ENCODE measurements at regions not wholly inside any gene's neighbourhood (a gene's known extent, or its start where the extent isn't known, plus 50 kb on each side); places are given as distances from the start of the nearest gene placed in this dataset.

- Histone ChIP-seq H3K4me1 (replicated peaks in 1 of 2) (no peaks in the 10 kb centered on the region), H3K4me3 (no peak overlapping the region), H3K36me3 (replicated peaks in 1 of 2) (no peaks in the 10 kb centered on the region), H3K9me3 (replicated peaks in 1 of 3) (no peaks in the 10 kb centered on the region), H3K27me3 (no peaks in the 10 kb centered on the region), H3K27ac (no peak overlapping the region)
- TF ChIP-seq POLR2A (IDR thresholded peaks at IDR 0.05), result no peak
- TF ChIP-seq CTCF (IDR thresholded peaks at IDR 0.05), result no peak
- intact Hi-C loops (cut with DNase I), result no loop called here
- 73 to 80% (median 78%) methylated on average over 6 of the region's 6 CpGs for WGBS, 4 donors
- no peak for DNase-seq
These were observed 1066.9 kb upstream of the PCDH7 start for GRCh38 chr4:29653221-29653620.

- H3K4me3 ChIP-seq, result no peak overlapping the region
- H3K27ac ChIP-seq, result no peak overlapping the region
- H3K27me3 ChIP-seq, result no peaks in the 10 kb centered on the region
- TF ChIP-seq POLR2A (IDR thresholded peaks at IDR 0.05) (no peak), CTCF (IDR thresholded peaks at IDR 0.05) (no peak)
- intact Hi-C loops (cut with DNase I), result no loop called here
- H3K4me1 ChIP-seq (replicated peaks in 1 of 2), result no peaks in the 10 kb centered on the region
- DNase-seq, result no peak
- H3K9me3 ChIP-seq (replicated peaks in 1 of 3), result no peaks in the 10 kb centered on the region
- H3K36me3 ChIP-seq (replicated peaks in 1 of 2), result no peaks in the 10 kb centered on the region
- WGBS, 4 donors, result 40 to 64% (median 46%) methylated on average over 1 of the region's 1 CpG
These were observed 1039.5 kb upstream of the PCDH7 start for GRCh38 chr4:29680644-29681043.

- 68 to 86% (median 69%) methylated on average over 2 of the region's 2 CpGs for WGBS, 4 donors
- DNase-seq, result no peak
- H3K27ac ChIP-seq, result no peak overlapping the region
- no peaks in the 10 kb centered on the region for H3K27me3 ChIP-seq
- no peak for TF ChIP-seq POLR2A (IDR thresholded peaks at IDR 0.05)
- no peak for TF ChIP-seq CTCF (IDR thresholded peaks at IDR 0.05)
- intact Hi-C loops (cut with DNase I), result no loop called here
- peaks cover 0 to 3% (median 0%) of the 10 kb centered on the region in 3 donors for H3K9me3 ChIP-seq (replicated peaks in 1 of 3)
- no peaks in the 10 kb centered on the region for H3K4me1 ChIP-seq (replicated peaks in 1 of 2)
- no peak overlapping the region for H3K4me3 ChIP-seq
- no peaks in the 10 kb centered on the region for H3K36me3 ChIP-seq (replicated peaks in 1 of 2)
These were observed 1016.1 kb upstream of the PCDH7 start for GRCh38 chr4:29704059-29704458.

- 76 to 88% (median 79%) methylated on average over 3 of the region's 3 CpGs for WGBS, 4 donors
- Histone ChIP-seq H3K27ac (no peak overlapping the region), H3K4me1 (replicated peaks in 1 of 2) (no peaks in the 10 kb centered on the region), H3K27me3 (no peaks in the 10 kb centered on the region), H3K36me3 (replicated peaks in 1 of 2) (no peaks in the 10 kb centered on the region), H3K9me3 (replicated peaks in 1 of 3) (no peaks in the 10 kb centered on the region), H3K4me3 (no peak overlapping the region)
- TF ChIP-seq POLR2A (IDR thresholded peaks at IDR 0.05), result no peak
- TF ChIP-seq CTCF (IDR thresholded peaks at IDR 0.05), result no peak
- no peak for DNase-seq
- intact Hi-C loops (cut with DNase I), result no loop called here
These were observed 1011.7 kb upstream of the PCDH7 start for GRCh38 chr4:29708473-29708872.

Measured in adrenal gland (tissue), 9 donors.